GM21737 (cell line): ENCODE measurements at regions not wholly inside any gene's neighbourhood (a gene's known extent, or its start where the extent isn't known, plus 50 kb on each side); places are given as distances from the start of the nearest gene placed in this dataset.
"Not testable (repeated sequence)": the region's sequence is repeated elsewhere in the genome, so short reads cannot be mapped to it uniquely, and the experiment has no call there.

Source experiments
- ATAC-seq: cut with Tn5 transposase; IDR thresholded peaks from one replicate; pipeline ENCODE4 v1.9.1; 2021; ENCODE audit warnings: mild to moderate bottlenecking, moderate library complexity; ENCODE audit not compliant: unreplicated experiment

DNA sequence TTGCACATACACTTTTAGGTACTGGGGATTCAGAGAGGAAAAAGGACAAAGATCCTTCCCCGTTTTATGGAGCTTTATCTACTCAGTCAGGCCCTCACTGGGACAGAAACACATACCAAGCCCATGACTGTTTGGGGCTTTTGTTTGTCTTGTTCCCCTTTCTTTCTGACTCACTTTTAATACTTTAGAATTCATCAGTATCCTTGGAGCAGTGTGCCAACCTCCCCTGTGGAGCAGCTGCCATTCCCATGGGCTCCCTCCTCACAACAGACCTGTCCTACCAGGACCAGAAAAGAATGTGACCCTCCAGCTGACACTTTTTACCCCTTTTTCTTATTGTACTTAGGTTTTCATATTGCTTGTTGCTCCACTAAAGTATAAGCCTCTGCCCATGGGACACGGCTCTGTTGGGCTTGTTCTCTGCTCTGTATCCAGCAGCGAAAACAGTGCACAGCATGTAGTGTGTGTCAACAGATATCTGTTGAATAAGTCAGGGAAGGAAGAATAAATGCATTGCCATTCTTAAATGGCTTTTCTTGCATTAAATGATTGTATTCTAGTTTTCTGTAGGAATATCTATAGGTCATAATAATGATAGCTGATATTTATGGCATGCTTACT is 431.1 kb downstream of the EFNB2 start:
- ATAC-seq = no peak

DNA sequence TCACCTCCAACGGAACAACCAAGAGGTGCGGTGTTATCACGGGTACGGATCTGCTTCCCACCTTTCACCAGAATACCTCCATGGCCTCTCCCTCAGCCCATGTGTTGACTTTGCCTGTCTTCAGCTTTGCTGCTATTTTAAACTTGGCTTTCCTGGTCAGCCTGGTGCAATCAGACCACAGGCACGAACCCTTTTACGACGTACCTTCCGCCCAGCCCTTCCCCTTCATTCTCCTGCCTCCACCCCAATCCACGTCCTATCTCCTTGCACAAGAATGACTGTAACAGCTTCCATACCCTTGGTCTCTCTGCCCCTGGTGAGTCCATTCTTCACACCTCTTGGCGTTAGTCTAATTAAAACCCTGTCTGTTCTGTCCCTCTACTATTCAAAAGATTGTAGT is 431.7 kb downstream of the EFNB2 start:
- no peak for ATAC-seq

DNA sequence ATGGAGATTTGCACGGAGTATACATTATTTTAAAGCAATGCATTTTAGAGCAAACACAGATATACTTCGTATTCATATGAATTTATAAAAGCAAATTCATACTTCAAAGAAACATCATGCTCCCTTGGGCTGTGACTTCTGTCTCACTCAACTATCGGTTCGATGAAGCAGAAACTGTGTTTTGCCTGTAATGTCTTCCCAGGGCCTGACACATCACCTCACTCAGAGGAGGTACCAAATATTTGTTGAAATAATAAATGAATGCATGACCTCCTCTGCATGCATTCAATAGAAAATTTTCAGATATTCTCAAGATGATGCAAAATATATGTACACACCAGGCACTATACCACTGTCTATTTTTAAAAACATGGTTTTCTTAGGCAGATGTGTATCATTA is 432.7 kb downstream of the EFNB2 start:
- no peak for ATAC-seq

DNA sequence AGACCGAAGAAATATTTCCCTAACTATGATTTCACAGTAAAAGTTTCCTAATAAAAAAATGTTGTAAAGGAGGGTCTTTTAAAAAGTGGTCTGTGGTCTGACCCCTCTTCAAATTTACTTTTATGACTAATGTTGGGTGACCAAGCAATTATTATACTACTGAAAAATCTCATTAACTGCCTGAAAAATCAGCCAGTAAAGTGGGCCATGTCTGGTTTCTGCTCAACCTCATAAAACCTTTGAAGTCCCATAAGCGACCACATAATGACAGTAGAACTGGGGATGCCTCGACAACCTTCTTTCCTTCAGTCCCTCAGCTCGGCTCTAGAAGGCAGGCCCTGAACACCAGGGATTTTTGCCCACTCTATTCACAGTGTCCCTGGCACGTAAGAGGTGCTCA is 434.3 kb downstream of the EFNB2 start:
- no peak for ATAC-seq

DNA sequence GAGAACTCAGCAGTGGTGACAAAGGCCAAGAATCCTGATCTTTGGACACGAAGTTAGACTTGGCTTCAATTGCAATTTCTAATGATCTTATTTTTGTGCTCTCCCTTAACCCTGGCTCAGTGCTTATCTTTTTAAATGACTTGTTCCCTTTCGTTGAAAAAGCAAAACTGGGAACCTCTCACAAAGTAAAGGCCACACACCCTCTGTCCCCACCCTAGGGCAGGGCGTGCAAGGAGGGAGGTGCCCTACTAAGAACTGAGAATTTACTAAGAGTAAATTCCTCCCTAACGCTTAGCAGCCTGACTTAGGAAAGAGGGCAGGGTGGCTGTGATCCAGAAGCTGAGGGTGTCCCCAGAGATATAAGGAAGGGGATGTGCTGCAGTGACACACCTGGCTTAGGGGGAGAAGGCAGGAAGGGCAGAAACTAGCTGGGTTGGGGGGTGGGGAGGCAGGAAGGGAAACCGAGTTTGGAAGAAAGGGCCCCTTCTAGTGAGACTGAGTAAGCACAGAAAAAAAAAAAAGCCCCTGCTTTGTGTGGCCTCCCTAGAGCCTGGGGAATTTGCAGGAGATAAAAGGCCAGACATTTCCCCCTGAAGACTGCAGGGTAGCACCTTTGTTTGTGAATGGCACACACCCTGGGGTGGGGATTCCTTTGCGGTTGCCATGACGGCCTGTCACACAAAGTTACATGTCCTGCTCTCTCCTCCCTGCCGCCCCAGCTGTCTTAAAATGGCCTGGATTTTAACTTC is 435.1 kb downstream of the EFNB2 start:
- ATAC-seq = no peak

DNA sequence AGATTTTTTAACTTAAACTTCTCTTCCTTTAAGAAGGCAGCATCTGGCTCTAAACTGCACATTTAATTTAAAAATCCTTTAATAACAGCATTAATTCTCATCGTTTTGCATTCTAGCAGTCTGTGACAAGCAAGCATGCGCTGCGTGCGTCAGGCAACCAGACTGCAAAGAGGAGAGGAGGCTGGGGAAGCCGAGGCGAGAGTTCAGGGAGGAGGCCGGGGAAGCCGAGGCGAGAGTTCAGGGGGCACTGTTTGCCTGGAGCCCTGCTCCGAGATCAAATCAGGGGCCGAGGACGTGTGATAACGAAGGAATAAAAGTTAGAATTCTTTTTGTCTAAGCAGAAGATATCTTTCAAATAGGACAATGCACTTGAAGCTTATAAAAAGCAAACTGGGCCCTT is 435.7 kb downstream of the EFNB2 start:
- no peak for ATAC-seq

DNA sequence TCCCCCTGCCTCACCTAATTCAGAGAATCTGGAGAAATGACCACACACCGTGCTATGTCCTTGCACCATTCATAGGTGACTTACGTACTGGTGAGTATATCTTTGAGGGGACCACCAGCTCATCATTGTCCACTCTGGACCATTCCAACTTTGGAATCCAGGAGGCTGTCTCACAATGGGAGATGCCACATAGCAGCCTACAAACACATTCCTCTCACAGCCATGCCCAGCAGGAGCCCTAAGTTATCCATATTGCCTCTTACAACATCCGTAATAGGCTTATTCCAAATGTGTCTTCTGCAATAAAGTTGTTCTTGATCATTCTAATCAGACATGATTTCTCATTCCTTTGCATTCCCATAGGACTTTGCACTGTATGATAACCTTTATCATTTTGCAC is 436.7 kb downstream of the EFNB2 start:
- ATAC-seq = no peak

DNA sequence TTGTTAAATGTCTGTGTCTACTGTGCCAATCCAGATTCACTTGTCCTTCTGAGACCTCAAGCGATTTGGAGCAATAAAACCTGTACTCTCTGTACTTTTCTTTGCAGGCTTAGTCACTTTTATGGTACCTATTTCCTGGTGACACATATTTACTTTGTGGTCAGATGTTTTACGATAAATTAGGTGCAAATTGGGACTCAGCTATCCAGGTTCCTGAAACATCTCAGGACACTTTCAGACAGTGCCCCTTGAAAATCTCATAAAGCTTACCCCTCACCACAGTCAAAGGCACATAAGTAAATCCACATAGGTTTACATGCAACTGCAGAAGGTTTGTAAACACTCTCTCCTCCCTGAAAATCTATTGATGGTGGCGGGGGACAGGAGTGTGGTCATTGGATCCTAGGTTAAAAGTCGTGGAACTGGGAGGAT is 438.8 kb downstream of the EFNB2 start:
- no peak for ATAC-seq

DNA sequence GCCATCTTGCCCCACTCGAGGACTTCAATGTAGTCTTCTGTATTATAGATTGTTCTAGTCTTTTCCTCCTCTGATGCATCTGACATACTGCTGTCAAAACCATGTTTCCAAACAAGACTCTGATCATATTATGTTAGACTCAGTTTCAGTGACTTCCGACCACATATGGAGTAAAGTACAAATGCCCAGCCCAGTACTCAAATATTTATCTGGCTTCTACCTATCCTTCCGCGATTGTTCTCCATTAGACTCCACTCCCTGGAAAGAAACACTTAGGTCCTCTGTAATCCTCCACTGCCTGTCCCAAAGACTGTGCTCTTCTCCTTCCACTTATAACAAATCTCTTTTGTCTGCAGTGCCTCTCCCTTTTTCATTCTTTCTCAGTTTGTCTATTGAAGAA is 439.5 kb downstream of the EFNB2 start:
- ATAC-seq = no peak

DNA sequence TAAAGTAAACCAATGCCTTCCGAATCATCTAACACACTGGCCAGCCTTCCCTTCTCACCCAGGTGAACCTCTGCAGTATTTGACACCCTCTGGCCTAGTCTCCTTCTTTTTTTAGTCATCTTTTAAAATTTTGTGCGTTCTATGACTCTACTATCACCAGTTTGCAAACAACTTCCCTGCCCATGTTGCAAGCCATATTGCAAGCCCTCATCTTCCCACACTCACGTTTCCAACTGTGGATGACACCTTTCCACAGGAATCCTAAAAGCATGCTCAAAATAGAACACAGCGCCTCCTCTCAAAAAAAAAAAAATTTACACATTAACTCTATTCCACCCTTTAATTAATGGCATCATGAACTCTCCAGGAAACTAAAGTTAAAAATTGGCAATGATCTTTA is 440.1 kb downstream of the EFNB2 start:
- no peak for ATAC-seq

DNA sequence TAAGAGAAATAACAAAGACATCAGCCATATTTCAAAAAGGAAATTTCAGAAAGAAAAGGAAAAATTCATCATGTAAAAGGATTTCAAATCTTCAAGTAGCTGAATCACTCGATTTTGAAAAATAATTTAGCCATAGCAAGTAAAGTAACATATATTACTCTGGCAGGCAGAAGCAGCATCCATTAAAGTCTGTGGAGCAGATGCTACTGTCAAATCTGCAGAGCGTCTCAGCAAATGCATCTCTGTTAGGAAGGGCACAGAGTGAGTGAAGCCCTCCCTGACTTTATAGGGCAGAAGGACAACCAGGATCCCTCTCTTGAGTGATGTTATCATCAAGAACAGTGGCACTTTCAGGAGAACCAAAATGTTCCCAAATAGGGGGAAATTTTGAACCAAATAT is 445.5 kb downstream of the EFNB2 start:
- no peak for ATAC-seq

DNA sequence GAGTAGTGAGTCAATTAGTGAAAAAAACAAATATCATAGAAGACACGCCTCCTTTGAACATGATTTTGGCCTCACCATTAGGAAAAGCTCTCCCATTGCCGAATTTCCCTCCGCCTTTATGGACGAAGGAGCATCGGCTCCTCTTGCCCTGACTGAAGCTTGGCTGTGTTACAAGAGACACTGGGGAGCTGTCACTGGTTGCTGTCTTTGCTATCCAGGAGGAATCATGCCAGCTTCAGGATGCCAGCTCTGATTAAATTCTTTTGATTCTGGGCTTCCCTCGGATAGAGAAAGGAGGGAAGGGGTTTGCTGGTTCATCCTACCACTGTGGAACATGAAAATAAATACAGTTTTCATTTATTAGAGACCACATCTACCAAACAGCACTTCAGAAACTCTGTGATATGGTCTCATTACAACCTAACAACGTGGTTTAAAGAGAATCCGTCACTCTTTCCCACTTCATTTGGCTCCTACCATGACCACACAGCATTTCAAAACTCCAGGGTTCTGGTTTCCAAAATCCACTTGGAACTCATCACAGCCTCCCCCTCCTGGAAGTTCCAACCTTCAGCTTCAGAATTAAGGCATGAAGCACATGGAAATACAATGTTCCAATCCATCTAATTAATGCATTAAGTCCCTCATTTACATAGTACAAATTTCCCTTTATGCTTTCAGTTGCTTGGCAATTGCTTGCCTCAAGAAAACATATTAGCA is 446.0 kb downstream of the EFNB2 start:
- ATAC-seq = no peak

DNA sequence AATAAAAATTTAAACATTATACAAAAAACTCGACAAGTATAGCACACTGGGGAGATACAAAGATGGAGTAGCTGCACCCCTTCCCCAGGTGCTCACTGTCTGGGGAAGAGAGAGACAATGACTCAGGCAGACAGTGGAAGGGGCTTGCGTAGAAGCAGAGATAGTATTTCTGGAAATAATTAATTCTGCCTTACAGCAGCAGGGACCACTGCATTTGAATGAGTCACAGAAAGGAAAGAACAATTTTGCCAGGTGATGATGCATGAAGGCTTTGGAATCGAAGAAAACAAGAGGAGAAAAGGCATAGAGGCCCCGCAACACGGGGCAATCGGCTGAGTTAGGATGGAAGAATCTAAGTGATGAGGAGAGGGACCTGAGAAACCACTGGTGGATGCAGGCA is 447.4 kb downstream of the EFNB2 start:
- no peak for ATAC-seq

DNA sequence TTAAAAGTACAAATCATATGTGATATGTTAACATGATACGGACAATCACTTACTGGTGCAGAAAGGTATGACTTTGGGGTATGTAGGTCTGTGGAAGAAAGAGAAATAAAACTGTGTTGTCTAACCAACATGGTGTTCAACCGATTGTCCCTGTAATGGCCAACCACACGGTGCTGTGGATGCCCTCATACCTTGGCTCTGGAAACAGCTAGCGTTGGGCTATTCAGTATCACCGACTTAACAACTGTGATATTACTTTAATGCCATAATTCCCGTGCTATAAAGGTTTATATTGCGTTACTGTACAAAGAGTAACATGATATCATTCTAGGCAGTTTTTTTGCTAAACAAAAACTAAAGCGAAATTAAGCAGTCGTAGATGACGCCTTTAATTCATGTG is 448.3 kb downstream of the EFNB2 start:
- ATAC-seq = no peak

DNA sequence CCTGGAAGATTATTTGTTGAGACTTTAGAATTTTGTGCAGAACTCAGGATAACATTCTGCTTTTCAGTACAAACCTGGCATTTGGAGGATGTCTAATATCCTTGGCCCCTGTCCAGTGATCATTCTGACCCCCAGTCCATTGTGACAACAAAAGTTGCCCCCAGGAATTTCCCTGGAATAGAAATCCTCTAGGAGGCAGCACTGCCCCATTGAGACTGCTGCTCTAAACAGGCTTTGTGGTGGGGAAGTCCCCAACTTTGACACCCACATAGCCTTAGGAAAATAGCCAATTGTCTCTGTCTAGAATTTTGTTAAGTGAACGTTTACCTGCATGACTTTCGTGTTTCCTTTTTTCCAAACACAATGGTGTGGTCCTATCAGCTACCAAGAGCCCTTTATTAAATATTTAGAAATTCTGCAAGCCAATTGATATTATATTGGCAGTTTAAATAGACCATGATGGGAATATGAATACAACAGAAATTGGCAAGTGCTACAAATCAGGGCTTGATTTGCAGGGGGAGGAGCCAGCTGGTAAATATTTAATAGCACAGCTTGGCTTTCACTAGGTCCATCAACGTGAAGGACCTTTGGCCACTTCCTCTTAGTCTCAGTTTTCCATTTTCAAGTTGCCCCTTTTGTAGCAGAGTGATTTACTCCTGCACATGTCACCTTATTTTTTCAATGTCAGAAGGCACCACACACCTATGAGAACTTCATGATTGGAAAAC is 451.7 kb downstream of the EFNB2 start:
- ATAC-seq = no peak

DNA sequence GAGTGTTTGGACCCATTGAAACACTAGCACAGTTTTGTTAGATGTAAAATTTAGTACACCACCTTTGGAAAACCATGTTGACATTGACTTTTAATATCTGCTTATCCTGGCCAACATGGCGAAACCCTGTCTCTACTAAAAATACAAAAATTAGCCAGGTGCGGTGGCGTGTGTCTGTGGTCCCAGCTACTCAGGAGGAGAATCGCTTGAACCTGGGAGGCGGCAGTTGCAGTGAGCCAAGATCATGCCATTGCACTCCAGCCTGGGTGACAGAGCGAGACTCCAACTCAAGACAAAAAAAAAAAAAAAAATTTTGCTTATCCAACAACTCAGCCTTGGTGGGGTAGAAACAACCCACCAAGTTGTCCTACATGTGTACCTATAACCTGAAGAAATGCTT is 454.2 kb downstream of the EFNB2 start:
- ATAC-seq = not testable (repeated sequence)

DNA sequence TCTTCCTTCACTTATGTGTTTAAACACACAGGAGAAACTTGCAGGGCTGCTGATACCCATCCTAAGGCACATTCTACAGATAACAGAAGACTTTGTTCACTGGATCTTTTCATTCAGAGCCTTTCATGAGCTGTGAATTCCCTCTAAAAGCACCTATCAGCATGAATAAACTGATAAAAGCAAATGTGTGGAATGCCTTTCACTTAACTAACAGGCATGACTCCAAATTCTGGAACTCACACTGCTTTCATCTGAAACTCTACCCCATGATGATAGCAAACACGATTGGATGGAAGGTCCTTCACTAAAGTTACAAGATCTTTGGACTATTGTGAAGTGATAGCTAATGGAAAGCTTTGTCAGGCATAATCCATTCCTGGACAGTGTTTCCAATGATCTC is 457.3 kb downstream of the EFNB2 start:
- no peak for ATAC-seq

DNA sequence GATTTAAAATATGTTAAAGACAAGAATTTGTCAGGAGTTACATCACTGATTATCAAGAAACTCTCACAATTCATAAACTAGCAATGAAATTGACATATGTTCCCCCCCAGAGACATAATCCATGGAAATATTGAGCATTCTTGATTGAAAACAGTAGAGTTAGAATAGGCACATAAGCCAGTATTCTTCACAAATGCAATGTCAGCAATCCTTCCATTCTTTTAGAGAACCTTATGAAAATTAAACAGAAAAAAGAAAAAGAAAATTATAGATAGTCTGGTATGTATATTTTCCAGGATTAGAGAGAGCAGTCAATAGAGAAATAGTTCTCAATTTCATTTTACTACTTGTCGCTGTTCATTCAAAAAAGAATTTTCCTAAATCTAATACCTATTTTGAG is 458.4 kb downstream of the EFNB2 start:
- ATAC-seq = no peak

DNA sequence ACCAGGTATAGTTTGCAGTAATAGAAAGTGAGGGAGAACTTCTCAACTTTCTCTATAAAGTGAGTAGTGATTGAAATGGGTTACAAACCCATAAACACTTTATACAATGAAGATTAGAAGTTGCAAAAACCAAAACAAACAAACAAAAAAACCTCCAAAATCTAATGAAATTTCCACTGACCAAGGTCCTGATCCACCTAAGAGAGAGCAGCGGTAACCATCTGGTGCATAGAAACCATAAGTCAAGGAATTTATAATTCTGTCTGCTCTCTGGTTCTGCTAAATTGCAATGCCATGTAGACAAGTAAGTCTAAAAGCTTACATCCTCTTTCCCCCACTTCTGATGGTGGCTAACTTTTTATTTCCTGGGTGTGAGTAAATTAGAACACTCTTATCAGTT is 463.4 kb downstream of the EFNB2 start:
- ATAC-seq = no peak

DNA sequence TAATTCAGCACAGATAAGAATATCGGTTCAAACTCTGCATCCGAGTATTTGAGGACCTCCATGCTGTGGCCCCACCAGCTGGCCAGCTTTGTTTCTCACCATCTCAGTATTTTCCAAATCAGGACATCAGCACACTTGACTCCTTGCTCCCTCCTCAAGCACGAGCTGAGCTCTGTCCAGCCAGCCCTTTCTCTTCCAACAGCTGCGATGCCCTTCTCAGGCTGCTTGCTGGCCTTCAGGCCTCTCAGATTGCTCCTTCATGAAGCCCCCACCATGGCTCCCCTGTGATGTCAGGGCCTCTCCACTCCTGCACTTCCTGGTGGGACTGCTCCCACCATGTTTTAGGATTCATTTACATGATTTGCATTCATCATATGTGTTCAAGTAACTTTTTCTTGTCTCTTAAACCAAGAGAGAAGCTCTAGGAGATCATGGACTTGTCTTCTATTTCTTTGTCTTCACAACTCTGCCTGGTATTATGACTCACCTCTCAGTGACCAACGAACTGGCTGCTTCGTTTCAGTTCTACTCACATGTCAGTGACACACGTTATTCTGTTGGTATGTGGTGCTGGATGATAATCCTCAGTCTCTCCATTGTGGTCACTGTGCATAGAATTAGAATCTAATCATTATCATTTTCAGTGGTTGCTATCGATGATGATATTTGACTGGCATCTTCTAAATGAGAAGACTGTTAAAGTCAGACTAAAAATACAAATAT is 471.7 kb downstream of the EFNB2 start:
- ATAC-seq = no peak

DNA sequence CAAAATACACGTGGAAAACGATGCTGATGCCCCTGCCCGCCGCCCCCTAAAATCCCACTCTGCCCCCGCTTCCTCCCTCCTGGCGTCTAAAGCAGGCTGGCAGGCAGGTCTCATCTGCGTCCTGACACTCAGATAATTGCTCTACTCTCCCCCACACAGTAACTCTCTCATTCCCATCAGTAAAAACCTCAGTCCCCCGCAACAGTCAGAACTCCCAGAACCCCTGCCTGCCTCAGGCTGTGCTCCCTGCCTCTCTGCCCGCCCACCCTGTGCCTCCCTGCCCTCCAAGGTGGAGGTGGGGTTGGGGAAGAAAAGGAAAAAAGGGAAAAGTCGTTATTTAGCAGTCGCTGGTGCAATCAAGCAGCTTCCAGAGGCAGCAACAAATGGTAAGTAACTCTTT is 473.7 kb downstream of the EFNB2 start:
- no peak for ATAC-seq
